GM23338 (cell line): ENCODE measurements at regions not wholly inside any gene's neighbourhood (a gene's known extent, or its start where the extent isn't known, plus 50 kb on each side); places are given as distances from the start of the nearest gene placed in this dataset.

Experiments used
- CREB1 ChIP-seq: fragments of 250-450 bp; sonication (Bioruptor Pico); IDR thresholded peaks from 2 replicates; pipeline ENCODE4 v1.5.0; 2020; ENCODE audit warnings: low read depth, mild to moderate bottlenecking, moderate library complexity
- CTCF ChIP-seq, 2 experiments: fragments of 200-600 bp in 1 of 2; sonication (generic) in 1 of 2; conservative IDR thresholded peaks; 2 replicates each; pipeline versions ENCODE4 v1.5.1 to v1.6.1; 2016 to 2017; ENCODE audit warnings: antibody characterized with exemption in 2 of 2, low read depth in 2 of 2, mild to moderate bottlenecking in 2 of 2, moderate library complexity in 1 of 2
- ETS1 ChIP-seq: IDR thresholded peaks from 2 replicates; pipeline ENCODE4 v1.6.1; 2016; ENCODE audit warnings: antibody characterized with exemption
- EZH2 ChIP-seq: fragments of 200-600 bp; sonication (generic); IDR thresholded peaks from one replicate; pipeline ENCODE4 v1.8.0; 2017; ENCODE audit warnings: antibody characterized with exemption, mild to moderate bottlenecking, low read depth; ENCODE audit not compliant: unreplicated experiment
- EZH2phosphoT487 ChIP-seq: fragments of 200-600 bp; sonication (generic); IDR thresholded peaks from one replicate; pipeline ENCODE4 v1.8.1; 2018; ENCODE audit warnings: antibody characterized with exemption; ENCODE audit not compliant: unreplicated experiment
- POLR2AphosphoS5 ChIP-seq: IDR thresholded peaks from 2 replicates; pipeline ENCODE4 v1.6.1; 2016; ENCODE audit warnings: antibody characterized with exemption, low read depth
- REST ChIP-seq: IDR thresholded peaks from one replicate; pipeline ENCODE4 v1.6.1; 2018; ENCODE audit warnings: antibody characterized with exemption; ENCODE audit not compliant: unreplicated experiment
- ZNF331 ChIP-seq: fragments of 250-450 bp; sonication (Bioruptor Pico); IDR thresholded peaks from 2 replicates; pipeline ENCODE4 v1.5.0; 2020; ENCODE audit warnings: low read depth, mild to moderate bottlenecking, moderate library complexity

- TF ChIP-seq EZH2phosphoT487, result no peak
- no peak for TF ChIP-seq CTCF (conservative IDR thresholded peaks at IDR 0.05; ENCODE audit: low read depth in 2 of 2)
- no peak for TF ChIP-seq POLR2AphosphoS5
- TF ChIP-seq EZH2, result no peak
- TF ChIP-seq REST, result no peak
- TF ChIP-seq ETS1, result no peak
- TF ChIP-seq ZNF331 (CRISPR knock-in tag), result no peak
- TF ChIP-seq CREB1 (CRISPR knock-in tag), result no peak
Measured at GRCh38 chr18:58805467-58806187, 59.0 kb upstream of the ZNF532 start.
